Fibroblast of lung (primary cell): ENCODE measurements at regions not wholly inside any gene's neighbourhood (a gene's known extent, or its start where the extent isn't known, plus 50 kb on each side); places are given as distances from the start of the nearest gene placed in this dataset.

Experiments used
- CTCF ChIP-seq, 2 donors: IDR thresholded peaks in 1 of 2; conservative IDR thresholded peaks in 1 of 2; 1 replicate in 1 of 2; 2 replicates in 1 of 2; pipeline ENCODE4 v1.5.1; 2011 to 2012; ENCODE audit warnings: low read length in 2 of 2, control low read depth in 1 of 2, inconsistent platforms in 1 of 2, low read depth in 1 of 2, mild to moderate bottlenecking in 1 of 2
- EZH2 ChIP-seq: IDR thresholded peaks from 2 replicates; pipeline ENCODE4 v1.5.1; 2012; ENCODE audit warnings: low read length, control low read depth, mild to moderate bottlenecking; ENCODE audit errors: missing control alignments

DNA sequence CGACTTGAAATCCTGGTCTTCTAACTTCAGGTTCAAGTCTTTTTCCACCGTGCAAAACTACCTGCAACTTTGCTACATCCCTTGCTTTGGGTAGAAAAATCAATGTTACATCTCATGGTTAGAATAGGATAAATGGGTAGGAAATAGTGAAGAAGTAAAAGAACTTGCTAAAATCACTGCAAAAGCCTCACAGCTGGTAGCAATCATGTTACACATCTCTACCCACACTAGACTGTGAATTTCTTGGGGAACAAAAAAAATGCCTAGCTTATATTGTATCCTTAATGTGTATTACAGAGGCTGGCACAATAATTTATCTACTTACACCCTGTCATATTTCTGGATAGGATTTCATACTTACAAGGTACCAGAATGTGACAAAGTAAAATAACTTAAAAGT, 133.8 kb downstream of the FAM181B start:
- no peak for TF ChIP-seq CTCF (conservative IDR thresholded peaks at IDR 0.05 in 1 of 2, IDR thresholded peaks at IDR 0.05 in 1 of 2; ENCODE audit: low read depth in 1 of 2, low read length in 2 of 2)
- TF ChIP-seq EZH2, result no peak
